Ovary (tissue), 3 donors: ENCODE measurements at regions not wholly inside any gene's neighbourhood (a gene's known extent, or its start where the extent isn't known, plus 50 kb on each side); places are given as distances from the start of the nearest gene placed in this dataset.

Source experiments
- CTCF ChIP-seq, 3 donors: fragments of 450-650 bp in 2 of 3; fragments of 200-600 bp in 1 of 3; IDR thresholded peaks; one replicate each; pipeline versions ENCODE4 v1.5.1 to v1.8.0; 2016 to 2022; ENCODE audit warnings: antibody characterized with exemption in 3 of 3, mild to moderate bottlenecking in 1 of 3
- POLR2A ChIP-seq: fragments of 450-650 bp; IDR thresholded peaks from one replicate; pipeline ENCODE4 v1.6.1; 2017; ENCODE audit warnings: antibody characterized with exemption, mild to moderate bottlenecking, moderate library complexity
- donor health status: DM: no; HTN: no; CAD: no.

GRCh38 chr6:91711518-91711917 is 1124.6 kb upstream of the MAP3K7 start:
- TF ChIP-seq CTCF (IDR thresholded peaks at IDR 0.05) (no peak), POLR2A (no peak)
